IMR-90 (cell line): ENCODE measurements at regions not wholly inside any gene's neighbourhood (a gene's known extent, or its start where the extent isn't known, plus 50 kb on each side); places are given as distances from the start of the nearest gene placed in this dataset.

ENCODE experiments used
- ATAC-seq: fragments of 200-7000 bp; cut with Tn5 transposase; 2 replicates; pipeline ENCODE4 v1.9.1; 2020; ENCODE audit warnings: low read depth, mild to moderate bottlenecking, moderate library complexity
- BruUV-seq: library from RNA; stranded (reverse); fragments of 400-500 nt; replicated peaks from 2 replicates; lab custom pipeline; 2021; lab: Mats Ljungman, UMichigan
- CTCF ChIA-PET: fragments of 300-600 bp; formaldehyde crosslinking; extraction: SDS; loops from one replicate; lab custom pipeline; 2021; ENCODE audit warnings: antibody characterized with exemption; lab: Yijun Ruan, JAX
- POLR2A ChIA-PET: fragments of 300-600 bp; sonication (Branson Sonifier 250); formaldehyde crosslinking; loops from one replicate; lab custom pipeline; 2022; ENCODE audit warnings: antibody characterized with exemption; ENCODE audit not compliant: unreplicated experiment; lab: Charles Lee
- DNase-seq: peaks from one replicate; pipeline ENCODE4 v3.0.0; 2013
- H2AFZ ChIP-seq: replicated peaks from 2 replicates; pipeline ENCODE3; 2013; ENCODE audit warnings: low read length, mild to moderate bottlenecking; ENCODE audit not compliant: poor library complexity
- H2AK5ac ChIP-seq: 2 replicates; pipeline ENCODE4 v1.6.1; 2013; ENCODE audit warnings: low read depth, low read length, inconsistent platforms
- H2AK9ac ChIP-seq: replicated peaks from 2 replicates; pipeline ENCODE3; 2013; ENCODE audit warnings: mild to moderate bottlenecking, low read depth, low read length, moderate library complexity; ENCODE audit not compliant: poor library complexity
- H2BK120ac ChIP-seq: 2 replicates; pipeline ENCODE4 v1.6.1; 2013; ENCODE audit warnings: low read depth, low read length, inconsistent platforms
- H2BK15ac ChIP-seq: 3 replicates; pipeline ENCODE4 v1.6.1; 2013; ENCODE audit warnings: low read depth, low read length, inconsistent platforms
- H2BK20ac ChIP-seq: 2 replicates; pipeline ENCODE4 v1.6.1; 2013; ENCODE audit warnings: low read depth, mild to moderate bottlenecking, inconsistent platforms, low read length, moderate library complexity
- H2BK5ac ChIP-seq: 2 replicates; pipeline ENCODE4 v1.6.1; 2013; ENCODE audit warnings: mild to moderate bottlenecking, low read depth, low read length, inconsistent platforms; ENCODE audit not compliant: poor library complexity, severe bottlenecking
- H3K14ac ChIP-seq: replicated peaks from 2 replicates; pipeline ENCODE4 v1.6.1; 2013; ENCODE audit warnings: low read depth, low read length, inconsistent platforms
- H3K18ac ChIP-seq: 2 replicates; pipeline ENCODE4 v1.6.1; 2013; ENCODE audit warnings: low read depth, low read length, control low read depth
- H3K23ac ChIP-seq: 2 replicates; pipeline ENCODE4 v1.6.1; 2013; ENCODE audit warnings: low read depth, low read length, inconsistent platforms
- H3K27ac ChIP-seq: 2 replicates; pipeline ENCODE4 v1.5.1; 2013; ENCODE audit warnings: mild to moderate bottlenecking, control low read depth, low read length; ENCODE audit not compliant: insufficient read depth
- H3K27me3 ChIP-seq: 2 replicates; pipeline ENCODE4 v1.6.1; 2013; ENCODE audit warnings: low read length; ENCODE audit not compliant: control insufficient read depth, insufficient read depth
- H3K36me3 ChIP-seq: 2 replicates; pipeline ENCODE4 v1.6.1; 2013; ENCODE audit warnings: low read length, mixed read lengths; ENCODE audit not compliant: control insufficient read depth, insufficient read depth
- H3K4ac ChIP-seq: 2 replicates; pipeline ENCODE4 v1.6.1; 2013; ENCODE audit warnings: low read depth, low read length, inconsistent platforms
- H3K4me1 ChIP-seq: 2 replicates; pipeline ENCODE4 v1.6.1; 2013; ENCODE audit warnings: low read length, mixed read lengths; ENCODE audit not compliant: control insufficient read depth, insufficient read depth
- H3K4me2 ChIP-seq: 2 replicates; pipeline ENCODE4 v1.6.1; 2013; ENCODE audit warnings: low read depth, mild to moderate bottlenecking, control low read depth, low read length, moderate library complexity
- H3K4me3 ChIP-seq: 2 replicates; pipeline ENCODE4 v1.5.1; 2013; ENCODE audit warnings: low read depth, mild to moderate bottlenecking, control low read depth, low read length, moderate library complexity; ENCODE audit not compliant: insufficient read depth
- H3K56ac ChIP-seq: 2 replicates; pipeline ENCODE4 v1.6.1; 2013; ENCODE audit warnings: low read length, inconsistent platforms; ENCODE audit not compliant: insufficient read depth; ENCODE audit errors: extremely low read depth
- H3K79me1 ChIP-seq, 2 experiments: 2 replicates each; pipeline ENCODE4 v1.6.1; 2013; ENCODE audit warnings: low read length in 2 of 2, inconsistent platforms in 1 of 2, low read depth in 1 of 2
- H3K9ac ChIP-seq: 2 replicates; pipeline ENCODE4 v1.6.1; 2013; ENCODE audit warnings: low read depth, low read length, control low read depth
- H3K9me1 ChIP-seq: 2 replicates; pipeline ENCODE4 v1.6.1; 2013; ENCODE audit warnings: low read length, inconsistent platforms; ENCODE audit not compliant: insufficient read depth
- H3K9me3 ChIP-seq: 2 replicates; pipeline ENCODE4 v1.6.1; 2013; ENCODE audit warnings: low read length; ENCODE audit not compliant: control insufficient read depth, insufficient read depth
- H4K20me1 ChIP-seq: 2 replicates; pipeline ENCODE4 v1.6.1; 2013; ENCODE audit warnings: low read length, inconsistent platforms; ENCODE audit not compliant: insufficient read depth
- H4K5ac ChIP-seq: 2 replicates; pipeline ENCODE4 v1.6.1; 2013; ENCODE audit warnings: mild to moderate bottlenecking, low read depth, low read length, control low read depth
- H4K8ac ChIP-seq, 2 experiments: 2 replicates each; pipeline ENCODE4 v1.6.1; 2013; ENCODE audit warnings: low read depth in 2 of 2, low read length in 2 of 2, control low read depth in 1 of 2, inconsistent platforms in 1 of 2
- H4K91ac ChIP-seq: 2 replicates; pipeline ENCODE4 v1.6.1; 2013; ENCODE audit warnings: low read depth, low read length, inconsistent platforms; ENCODE audit not compliant: insufficient read depth
- CEBPB ChIP-seq: IDR thresholded peaks from 2 replicates; pipeline ENCODE4 v1.6.1; 2012; ENCODE audit warnings: low read depth, low read length, improper control_type of control experiment
- CHD1 ChIP-seq: IDR thresholded peaks from 2 replicates; pipeline ENCODE4 v1.6.1; 2012; ENCODE audit warnings: low read depth, low read length, improper control_type of control experiment
- ELK1 ChIP-seq: fragments of 150-350 bp; IDR thresholded peaks from 2 replicates; pipeline ENCODE4 v1.6.1; 2016; ENCODE audit warnings: low read depth, mild to moderate bottlenecking, low read length, moderate library complexity, borderline replicate concordance
- MAZ ChIP-seq: IDR thresholded peaks from 2 replicates; pipeline ENCODE4 v1.6.1; 2012; ENCODE audit warnings: low read depth, mild to moderate bottlenecking, low read length, improper control_type of control experiment, moderate library complexity, borderline replicate concordance
- MXI1 ChIP-seq: IDR thresholded peaks from 2 replicates; pipeline ENCODE4 v1.6.1; 2012; ENCODE audit warnings: low read depth, mild to moderate bottlenecking, low read length, moderate library complexity, borderline replicate concordance
- POLR2A ChIP-seq: IDR thresholded peaks from 2 replicates; pipeline ENCODE4 v1.6.1; 2012; ENCODE audit warnings: mild to moderate bottlenecking, low read depth, low read length
- RAD21 ChIP-seq: IDR thresholded peaks from 2 replicates; pipeline ENCODE4 v1.6.1; 2012; ENCODE audit warnings: low read length, improper control_type of control experiment
- RCOR1 ChIP-seq: IDR thresholded peaks from 2 replicates; pipeline ENCODE4 v1.6.1; 2012; ENCODE audit warnings: mild to moderate bottlenecking, low read length, improper control_type of control experiment; ENCODE audit not compliant: insufficient replicate concordance
- RFX5 ChIP-seq: IDR thresholded peaks from 2 replicates; pipeline ENCODE4 v1.8.0; 2012; ENCODE audit warnings: low read depth, mild to moderate bottlenecking, low read length, moderate library complexity
- WGBS, 2 experiments: methylation state at CpG; one replicate each; pipeline versions ENCODE4 v1.1.5 to v1.1.7; 2013; ENCODE audit warnings: missing lambda C conversion rate in 2 of 2; ENCODE audit not compliant: insufficient read length in 1 of 2; ENCODE audit errors: extremely low coverage in 2 of 2; 5-methylcytosine and 5-hydroxymethylcytosine counted together
- dilution Hi-C: fragments of 300-500 bp; cut with HindIII; formaldehyde crosslinking; loops from one replicate; pipeline ENCODE4 v1.14.3; 2018; ENCODE audit warnings: low sequenced_read_pairs; ENCODE audit not compliant: unreplicated experiment
- in situ Hi-C: fragments of 300-500 bp; cut with MboI; formaldehyde crosslinking; loops from 3 replicates; pipeline ENCODE4 v1.14.3; 2019; ENCODE audit warnings: low sequenced_read_pairs, inconsistent platforms, mixed read lengths
- intact Hi-C: fragments of 100-400 bp; cut with micrococcal nuclease; formaldehyde crosslinking; loops from 2 replicates; pipeline ENCODE4 v1.10.0; 2022

GRCh38 chr20:57094991-57095390, 171.4 kb downstream of the BMP7 start:
- H3K18ac ChIP-seq, result no peak overlapping the region
- H2AFZ ChIP-seq, result no peak overlapping the region
- no peak overlapping the region for H2AK9ac ChIP-seq
- ChIA-PET CTCF (no interaction called here), POLR2A (no interaction called here)
- no peak overlapping the region for H4K5ac ChIP-seq
- no peak overlapping the region for H2AK5ac ChIP-seq
- H3K4me2 ChIP-seq, result no peak overlapping the region
- H3K27me3 ChIP-seq, result no peaks in the 10 kb centered on the region
- no peak overlapping the region for H2BK20ac ChIP-seq
- dilution Hi-C loops, result no loop called here
- BruUV-seq, result no TSS peak
- H3K23ac ChIP-seq, result no peak overlapping the region
- in situ Hi-C loops, result no loop called here
- intact Hi-C loops, result loop anchor here (5.0 kb wide), 1 partner anchor 402 kb away; no protein-coding TSS in a partner anchor
- H3K14ac ChIP-seq, result no peak overlapping the region
- no peak overlapping the region for H3K27ac ChIP-seq
- H3K56ac ChIP-seq, result no peak overlapping the region
- 49% methylated on average over 4 of the region's 12 CpGs; no CpG with 5 or more reads in 1 of the 2 experiments for WGBS, 2 experiments
- H3K4ac ChIP-seq, result no peak overlapping the region
- H3K4me1 ChIP-seq, result no peaks in the 10 kb centered on the region
- H3K9me1 ChIP-seq, result no peaks in the 10 kb centered on the region
- no peak overlapping the region for H4K8ac ChIP-seq
- H3K36me3 ChIP-seq, result no peaks in the 10 kb centered on the region
- no peak overlapping the region for H2BK15ac ChIP-seq
- no peaks in the 10 kb centered on the region; the same call in 1 of the 2 replicates for H3K9me3 ChIP-seq
- H4K20me1 ChIP-seq, result no peaks in the 10 kb centered on the region
- H2BK5ac ChIP-seq, result no peak overlapping the region
- H3K79me1 ChIP-seq, result no peaks in the 10 kb centered on the region
- DNase-seq, result no peak
- no peak for ATAC-seq
- H4K91ac ChIP-seq, result no peak overlapping the region
- no peak overlapping the region for H3K4me3 ChIP-seq
- no peak overlapping the region for H2BK120ac ChIP-seq
- TF ChIP-seq RAD21 (no peak), MAZ (no peak), CEBPB (no peak), RCOR1 (no peak), RFX5 (no peak), ELK1 (no peak), MXI1 (no peak), POLR2A (no peak), CHD1 (no peak)
- H3K9ac ChIP-seq, result no peak overlapping the region
